ACC112 (cell line): ENCODE measurements at regions not wholly inside any gene's neighbourhood (a gene's known extent, or its start where the extent isn't known, plus 50 kb on each side); places are given as distances from the start of the nearest gene placed in this dataset.

Experiments
- H2AFZ ChIP-seq: fragments of 200-600 bp; sonication (generic); one replicate; pipeline ENCODE4 v1.6.0; 2017; ENCODE audit warnings: antibody characterized with exemption, low read length; ENCODE audit not compliant: unreplicated experiment
- H3K27ac ChIP-seq: fragments of 200-600 bp; sonication (generic); 2 replicates; pipeline ENCODE4 v1.5.1; 2014; ENCODE audit warnings: low read depth, mild to moderate bottlenecking, antibody characterized with exemption, low read length, moderate library complexity
- H3K27me3 ChIP-seq: fragments of 200-600 bp; sonication (generic); 2 replicates; pipeline ENCODE4 v1.6.1; 2014; ENCODE audit warnings: mild to moderate bottlenecking, antibody characterized with exemption, low read length, moderate library complexity, mixed read lengths; ENCODE audit not compliant: insufficient read depth
- H3K36me3 ChIP-seq: fragments of 200-600 bp; sonication (generic); 2 replicates; pipeline ENCODE4 v1.6.1; 2016; ENCODE audit warnings: mild to moderate bottlenecking, antibody characterized with exemption, low read length, moderate library complexity, mixed read lengths; ENCODE audit not compliant: insufficient read depth
- H3K4me1 ChIP-seq: fragments of 200-600 bp; sonication (generic); one replicate; pipeline ENCODE4 v1.6.1; 2016; ENCODE audit warnings: low read length, mixed read lengths; ENCODE audit not compliant: insufficient read depth, unreplicated experiment, control insufficient read depth
- H3K4me3 ChIP-seq: fragments of 200-600 bp; sonication (generic); 2 replicates; pipeline ENCODE4 v1.5.1; 2014; ENCODE audit warnings: mild to moderate bottlenecking, low read depth, low read length
- H3K79me2 ChIP-seq: fragments of 200-600 bp; sonication (generic); one replicate; pipeline ENCODE4 v1.6.0; 2016; ENCODE audit warnings: low read length; ENCODE audit not compliant: control insufficient read depth, unreplicated experiment, insufficient read depth

DNA sequence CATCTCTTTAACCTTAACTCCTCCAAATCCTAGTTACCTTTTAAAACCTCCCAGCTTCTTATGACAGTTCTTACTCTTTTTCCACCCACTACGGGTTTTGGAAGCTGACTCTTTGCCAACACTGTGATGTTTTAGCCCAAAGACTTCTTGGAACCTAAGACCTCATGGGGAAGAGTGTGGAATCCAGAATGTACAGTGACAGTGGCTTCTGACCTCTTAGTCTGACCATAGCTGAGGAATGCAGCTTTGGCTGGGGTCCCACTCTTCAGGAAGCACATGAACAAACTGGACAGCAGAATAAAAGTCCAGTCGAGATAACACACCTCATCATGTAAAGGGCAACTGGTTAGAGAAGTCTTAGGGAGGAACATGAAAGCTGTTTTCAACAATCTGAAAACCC is 161.1 kb upstream of the PKDCC start:
- no peaks in the 10 kb centered on the region for H3K79me2 ChIP-seq
- H3K4me3 ChIP-seq = no peak overlapping the region
- no peak overlapping the region for H3K27ac ChIP-seq
- H2AFZ ChIP-seq = no peak overlapping the region
- H3K27me3 ChIP-seq = no peaks in the 10 kb centered on the region
- H3K4me1 ChIP-seq = peaks cover 10% of the 10 kb centered on the region
- no peaks in the 10 kb centered on the region for H3K36me3 ChIP-seq

DNA sequence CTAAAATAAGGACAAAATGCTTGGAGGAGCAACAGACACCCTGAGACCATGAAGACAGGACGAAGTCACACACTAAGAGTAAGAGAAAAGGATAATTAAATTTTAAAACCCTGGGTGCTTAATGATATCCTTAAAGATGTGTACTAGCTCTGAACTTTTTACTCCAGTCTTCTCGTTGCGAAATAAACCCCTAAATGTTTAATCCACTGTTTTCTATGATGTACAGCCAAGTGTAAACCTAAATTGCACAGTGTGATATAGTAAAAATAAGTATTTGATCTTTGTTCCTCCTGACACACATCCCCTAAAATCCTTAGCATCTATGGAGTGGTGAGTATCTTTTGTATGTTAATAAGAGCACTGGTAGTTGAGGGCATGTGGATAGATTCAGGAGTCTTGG is 157.5 kb upstream of the PKDCC start:
- no peaks in the 10 kb centered on the region for H3K79me2 ChIP-seq
- no peak overlapping the region for H3K4me3 ChIP-seq
- no peak overlapping the region for H3K27ac ChIP-seq
- H3K4me1 ChIP-seq = peaks cover 10% of the 10 kb centered on the region
- no peak overlapping the region for H2AFZ ChIP-seq
- H3K27me3 ChIP-seq = no peaks in the 10 kb centered on the region
- no peaks in the 10 kb centered on the region for H3K36me3 ChIP-seq

DNA sequence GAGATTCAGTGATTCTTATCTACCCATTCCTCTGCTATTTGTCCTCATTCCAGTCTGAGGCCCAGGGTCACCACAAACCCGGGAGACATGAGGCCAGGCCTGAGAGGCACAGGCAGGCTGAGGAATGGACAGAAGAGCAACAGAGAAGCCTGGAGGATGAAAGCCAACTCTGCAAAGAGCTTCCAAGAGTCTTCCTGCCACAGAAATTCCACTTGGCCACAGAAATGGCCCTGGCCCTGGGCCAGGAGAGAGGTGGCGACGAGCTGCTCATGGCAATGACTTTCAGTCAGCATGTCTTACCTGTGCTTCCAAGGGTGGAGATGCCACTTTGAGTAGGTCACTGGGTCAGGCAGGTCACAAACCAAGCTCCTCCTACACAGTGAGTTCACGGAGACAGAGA is 155.3 kb upstream of the PKDCC start:
- Histone ChIP-seq H3K27ac (no peak overlapping the region), H3K4me1 (no peaks in the 10 kb centered on the region), H3K27me3 (no peaks in the 10 kb centered on the region), H3K36me3 (no peaks in the 10 kb centered on the region), H2AFZ (no peak overlapping the region), H3K4me3 (no peak overlapping the region), H3K79me2 (no peaks in the 10 kb centered on the region)

DNA sequence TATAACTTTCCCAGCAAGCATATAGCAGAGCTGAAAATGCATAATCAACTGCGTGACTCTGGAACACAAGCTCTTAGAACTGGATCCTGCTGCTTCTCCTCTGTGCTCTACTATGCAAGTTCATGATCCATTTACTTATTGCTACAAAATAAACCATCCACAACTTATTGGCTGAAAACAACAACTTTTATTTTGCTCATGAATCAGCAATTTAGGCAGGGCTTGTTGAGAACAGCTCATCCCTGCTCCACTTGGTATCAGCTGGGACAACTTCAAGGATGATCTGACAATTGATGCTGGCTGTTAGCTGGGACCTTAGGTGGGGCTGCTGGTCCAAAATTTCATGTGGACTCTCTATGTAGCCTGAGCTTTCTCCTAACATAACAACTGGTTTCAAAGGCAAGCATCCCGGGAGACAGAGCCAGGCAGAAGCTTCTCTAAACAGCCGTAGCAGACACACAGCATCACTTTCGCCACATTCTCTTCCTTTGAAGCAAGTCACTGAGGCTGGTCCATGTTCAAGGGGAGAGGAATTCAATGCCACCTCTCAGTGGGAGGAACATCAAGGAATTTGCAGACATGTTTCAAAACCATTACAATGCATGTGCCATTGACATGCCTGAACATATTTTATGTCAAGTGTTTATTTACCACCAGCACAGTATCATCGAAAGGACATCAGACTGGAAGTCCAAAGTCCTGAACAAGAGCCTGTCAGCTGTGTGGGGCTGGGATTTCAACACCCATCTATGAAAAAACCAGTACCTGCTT is 153.1 kb upstream of the PKDCC start:
- Histone ChIP-seq H2AFZ (no peak overlapping the region), H3K27ac (no peak overlapping the region), H3K27me3 (no peaks in the 10 kb centered on the region), H3K36me3 (no peaks in the 10 kb centered on the region), H3K4me3 (no peak overlapping the region), H3K4me1 (no peaks in the 10 kb centered on the region), H3K79me2 (no peaks in the 10 kb centered on the region)

DNA sequence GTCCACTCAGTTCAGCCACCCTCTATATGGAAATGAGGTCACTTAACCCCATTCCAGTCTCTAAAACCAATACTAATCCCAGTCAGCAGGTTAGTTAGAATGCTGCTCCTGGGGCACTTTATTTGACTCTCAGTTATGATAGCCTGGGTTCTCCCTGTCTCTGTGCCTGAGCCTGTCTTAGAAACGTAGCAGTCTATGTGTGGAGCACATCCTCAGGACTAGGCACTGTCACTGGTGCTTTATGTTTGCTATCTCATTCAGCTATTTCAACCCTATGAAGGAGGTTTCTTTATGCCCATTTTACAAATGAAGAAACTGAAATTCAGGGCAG is 152.5 kb upstream of the PKDCC start:
- Histone ChIP-seq H3K4me1 (no peaks in the 10 kb centered on the region), H3K36me3 (no peaks in the 10 kb centered on the region), H3K4me3 (no peak overlapping the region), H3K27me3 (no peaks in the 10 kb centered on the region), H3K27ac (no peak overlapping the region), H2AFZ (no peak overlapping the region), H3K79me2 (no peaks in the 10 kb centered on the region)

DNA sequence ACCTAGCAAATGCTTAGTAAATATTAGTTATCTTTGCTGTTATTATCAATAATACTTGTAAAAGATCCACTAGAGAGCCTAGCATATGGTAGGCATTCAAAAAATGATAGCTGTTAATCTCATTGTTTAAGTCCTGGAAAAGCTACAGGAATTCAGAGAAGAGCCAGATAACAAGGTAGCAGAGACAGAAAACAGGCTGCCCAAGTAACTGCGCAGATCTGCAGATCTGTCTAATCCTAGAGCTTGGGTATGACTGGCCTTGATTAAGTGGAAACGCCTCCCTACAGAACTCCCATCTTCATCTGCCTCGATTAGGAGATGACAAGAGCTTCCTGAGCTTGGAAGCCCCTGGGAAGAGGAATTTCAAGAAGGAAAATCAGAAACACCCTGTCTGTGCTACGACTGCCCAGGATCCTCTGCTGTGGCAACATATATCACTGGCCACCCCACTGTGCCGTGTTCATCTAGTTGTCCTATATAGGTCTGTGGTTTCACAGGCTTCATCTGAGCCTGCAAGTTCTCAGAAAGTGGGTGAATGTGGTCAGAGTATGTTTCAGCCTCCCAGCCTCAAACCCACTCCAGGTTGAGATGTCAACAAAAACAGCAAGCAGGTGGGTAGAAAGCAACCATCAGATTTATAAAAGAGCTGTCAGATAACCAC is 151.5 kb upstream of the PKDCC start:
- no peaks in the 10 kb centered on the region for H3K36me3 ChIP-seq
- no peaks in the 10 kb centered on the region for H3K27me3 ChIP-seq
- no peak overlapping the region for H3K4me3 ChIP-seq
- no peaks in the 10 kb centered on the region for H3K79me2 ChIP-seq
- no peaks in the 10 kb centered on the region for H3K4me1 ChIP-seq
- H3K27ac ChIP-seq = no peak overlapping the region
- H2AFZ ChIP-seq = no peak overlapping the region

DNA sequence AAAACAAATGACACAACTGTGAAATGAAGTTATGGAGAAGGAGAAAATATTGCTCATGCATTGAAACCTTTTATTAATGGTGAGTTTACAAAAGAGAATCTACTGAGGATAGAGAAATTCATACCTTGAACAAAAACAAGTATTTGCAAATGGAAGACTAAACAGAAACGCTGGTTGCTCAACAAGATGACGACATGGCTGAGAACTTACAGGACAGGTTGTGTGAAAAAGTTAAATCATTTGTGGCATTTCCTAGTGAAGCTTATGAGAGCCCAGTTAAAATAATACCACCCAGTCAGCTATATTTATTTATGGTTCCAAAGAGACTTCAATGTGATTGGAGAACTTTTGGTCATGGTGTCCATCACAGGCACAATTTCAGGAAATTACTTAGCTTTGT is 148.6 kb upstream of the PKDCC start:
- H3K27me3 ChIP-seq = peaks cover 4% of the 10 kb centered on the region; the same call in 1 of the 2 replicates
- H3K36me3 ChIP-seq = no peaks in the 10 kb centered on the region
- no peaks in the 10 kb centered on the region for H3K79me2 ChIP-seq
- no peaks in the 10 kb centered on the region for H3K4me1 ChIP-seq
- H3K27ac ChIP-seq = no peak overlapping the region
- H3K4me3 ChIP-seq = no peak overlapping the region
- H2AFZ ChIP-seq = no peak overlapping the region

DNA sequence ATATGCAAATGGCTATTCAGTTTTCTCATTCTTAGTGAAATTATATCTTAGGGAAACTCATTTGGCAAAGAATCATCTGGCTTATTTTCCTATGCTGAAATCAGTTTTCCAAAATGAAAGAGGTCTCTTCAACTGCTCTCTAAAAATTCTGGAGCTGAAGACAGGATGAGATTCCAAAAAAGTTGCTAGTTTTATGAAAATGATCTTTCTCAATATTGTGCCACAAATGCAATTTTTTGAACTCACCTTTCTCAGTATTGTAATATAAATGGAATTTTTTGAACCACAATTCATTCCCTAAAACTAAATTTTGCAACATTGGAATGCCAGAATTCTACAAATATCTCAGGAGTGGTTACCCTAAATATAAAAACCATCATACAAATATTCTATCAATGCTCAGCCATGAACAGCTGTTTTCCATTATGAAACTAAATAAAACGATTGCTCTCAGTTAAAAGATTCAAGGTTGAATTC is 147.7 kb upstream of the PKDCC start:
- no peak overlapping the region for H2AFZ ChIP-seq
- no peaks in the 10 kb centered on the region for H3K4me1 ChIP-seq
- no peak overlapping the region for H3K4me3 ChIP-seq
- H3K79me2 ChIP-seq = no peaks in the 10 kb centered on the region
- H3K27ac ChIP-seq = no peak overlapping the region
- H3K36me3 ChIP-seq = no peaks in the 10 kb centered on the region
- H3K27me3 ChIP-seq = peaks cover 4% of the 10 kb centered on the region; the same call in 1 of the 2 replicates

DNA sequence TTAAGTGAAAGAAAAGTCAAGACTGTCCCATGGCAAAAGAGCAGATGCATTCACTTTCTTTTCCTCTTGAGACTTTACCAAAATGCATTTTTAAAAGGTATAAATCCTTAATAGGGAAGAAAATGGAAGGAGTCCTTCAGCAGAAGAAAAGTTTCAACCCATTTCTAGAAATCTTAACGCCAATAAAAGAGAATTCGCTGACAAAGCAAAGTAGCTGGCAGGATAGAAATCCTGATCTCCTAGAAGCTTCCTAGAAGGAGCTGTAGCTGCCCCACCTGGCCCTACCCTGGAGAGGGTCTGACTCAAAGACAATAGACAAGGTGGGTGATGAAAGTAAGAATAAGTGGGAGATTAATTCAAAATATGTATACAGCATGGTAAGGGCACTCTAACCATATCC is 144.9 kb upstream of the PKDCC start:
- H3K79me2 ChIP-seq = no peaks in the 10 kb centered on the region
- no peaks in the 10 kb centered on the region for H3K36me3 ChIP-seq
- H3K4me1 ChIP-seq = peaks cover 2% of the 10 kb centered on the region
- H2AFZ ChIP-seq = no peak overlapping the region
- peaks cover 4% of the 10 kb centered on the region; the same call in 1 of the 2 replicates for H3K27me3 ChIP-seq
- no peak overlapping the region for H3K4me3 ChIP-seq
- no peak overlapping the region for H3K27ac ChIP-seq

DNA sequence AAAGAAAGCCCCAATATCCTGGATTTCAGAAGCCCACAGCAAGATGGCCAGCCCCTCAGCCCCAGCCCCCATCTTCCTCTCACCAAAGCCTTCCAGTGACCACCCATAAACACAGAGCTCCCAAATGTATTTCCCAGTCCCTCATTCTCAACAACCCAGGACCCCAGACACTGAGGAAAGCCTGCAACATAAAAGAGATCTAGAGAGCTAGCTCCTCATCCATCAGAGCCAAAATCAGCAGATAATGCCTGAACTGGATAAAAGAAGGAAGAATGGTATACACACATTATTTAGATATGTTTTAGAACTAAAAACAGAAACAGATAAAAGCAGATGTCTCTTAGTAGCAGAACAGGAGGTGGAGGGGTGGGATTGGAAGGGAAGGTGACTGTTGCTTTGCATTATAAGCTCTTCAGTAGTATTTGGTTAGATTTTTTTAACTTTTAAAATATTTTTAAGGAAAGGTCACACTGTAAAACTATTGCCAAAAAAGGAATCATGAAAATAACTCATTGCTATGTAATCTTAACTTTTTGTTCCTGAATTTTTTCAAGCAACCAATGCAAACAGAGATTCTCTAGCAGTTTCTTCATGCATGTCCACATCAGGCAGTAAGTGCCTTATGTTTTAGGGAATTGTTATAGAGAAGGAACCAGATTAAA is 144.2 kb upstream of the PKDCC start:
- Histone ChIP-seq H3K27me3 (peaks cover 4% of the 10 kb centered on the region; the same call in 1 of the 2 replicates), H3K4me3 (no peak overlapping the region), H3K36me3 (no peaks in the 10 kb centered on the region), H3K4me1 (peaks cover 9% of the 10 kb centered on the region), H3K79me2 (no peaks in the 10 kb centered on the region), H3K27ac (no peak overlapping the region), H2AFZ (no peak overlapping the region)
